Activated T-cell treated with anti-CD3 and anti-CD28 coated beads, Interleukin-2, amount 50 U/mL, for 48 hours (primary cell): ENCODE measurements at regions not wholly inside any gene's neighbourhood (a gene's known extent, or its start where the extent isn't known, plus 50 kb on each side); places are given as distances from the start of the nearest gene placed in this dataset.
"Not testable (repeated sequence)": the region's sequence is repeated elsewhere in the genome, so short reads cannot be mapped to it uniquely, and the experiment has no call there.

Experiments
- DNase-seq, 2 experiments: peaks; one replicate each; pipeline ENCODE4 v3.0.0-alpha.2; 2020

GRCh38 chr7:38331853-38332595, 58.6 kb upstream of the TARP start:
- not testable (repeated sequence) for DNase-seq

- DNase-seq, result peak in 1 of 2 experiments; percentile 45
Measured at GRCh38 chr7:38330861-38331621, 57.6 kb upstream of the TARP start.

- no peak for DNase-seq
Measured at GRCh38 chr7:38330039-38330438, 56.6 kb upstream of the TARP start.

- no peak for DNase-seq
Measured at GRCh38 chr7:38329340-38329739, 55.9 kb upstream of the TARP start.

DNA sequence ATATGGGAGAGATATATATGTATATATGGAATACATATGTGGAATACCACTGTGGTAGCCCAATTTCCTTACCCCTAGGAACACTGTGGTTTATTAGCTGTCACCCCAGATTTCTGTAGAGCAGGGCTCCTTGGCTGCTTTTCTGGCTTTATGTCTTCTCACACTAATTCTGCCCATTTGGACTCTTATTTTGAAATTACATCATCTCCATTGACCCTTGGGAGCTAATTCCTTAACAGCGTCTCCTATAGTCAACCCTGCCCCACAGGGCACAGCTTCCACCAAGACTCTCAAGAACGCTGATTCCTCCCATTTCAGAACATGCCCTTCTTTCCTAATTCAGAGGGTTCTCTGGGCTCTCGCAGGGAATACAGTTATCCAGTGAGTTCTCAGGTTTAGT, 55.4 kb upstream of the TARP start:
- no peak for DNase-seq

DNA sequence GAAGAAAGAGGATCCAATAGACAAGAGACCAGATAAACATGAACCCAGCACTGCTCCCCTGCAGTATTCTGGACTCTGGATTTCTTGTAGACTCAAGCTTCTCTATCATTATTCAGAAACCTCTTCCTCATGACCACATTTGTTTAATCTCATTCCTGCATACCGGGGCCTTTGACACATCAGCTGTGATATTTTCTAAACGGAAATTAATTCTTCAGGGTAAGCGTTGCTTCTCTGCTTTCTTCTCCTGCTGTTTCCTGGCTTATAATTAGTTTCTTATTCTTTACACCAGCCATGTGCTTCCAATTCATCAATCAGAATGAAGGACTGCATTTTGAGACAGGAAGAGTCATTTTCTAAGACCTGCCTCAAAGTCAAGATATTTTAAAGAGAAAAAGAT, 54.2 kb upstream of the TARP start:
- no peak for DNase-seq
